OCI-LY3 (cell line): ENCODE measurements at regions not wholly inside any gene's neighbourhood (a gene's known extent, or its start where the extent isn't known, plus 50 kb on each side); places are given as distances from the start of the nearest gene placed in this dataset.
A peak's percentile ranks its signal among the peaks of the same experiment; 100 is the strongest.

Source experiments
- H2AFZ ChIP-seq: fragments of 200-600, 300-600 bp; shearing (Covaris generic); 2 replicates; pipeline ENCODE4 v1.6.0; 2014; ENCODE audit warnings: antibody characterized with exemption, low read depth, low read length
- H3K27ac ChIP-seq: fragments of 200-600, 300-600 bp; sonication (generic); 2 replicates; pipeline ENCODE4 v1.5.1; 2014; ENCODE audit warnings: mild to moderate bottlenecking, low read length, moderate library complexity, mixed read lengths
- H3K27me3 ChIP-seq: fragments of 200-600, 300-600 bp; sonication (generic); 2 replicates; pipeline ENCODE4 v1.6.1; 2014; ENCODE audit warnings: low read depth, low read length, mixed read lengths
- H3K36me3 ChIP-seq: fragments of 200-600, 300-600 bp; sonication (generic); replicated peaks from 2 replicates; pipeline ENCODE3; 2014; ENCODE audit warnings: low read depth, low read length, mixed read lengths
- H3K4me1 ChIP-seq: fragments of 300-600, 200-600 bp; sonication (generic); 2 replicates; pipeline ENCODE4 v1.6.1; 2014; ENCODE audit warnings: low read length, mixed read lengths
- H3K4me2 ChIP-seq: fragments of 200-600, 300-600 bp; sonication (generic); 2 replicates; pipeline ENCODE4 v1.6.1; 2014; ENCODE audit warnings: low read length, mixed read lengths
- H3K4me3 ChIP-seq: fragments of 300-600, 200-600 bp; sonication (generic); 2 replicates; pipeline ENCODE4 v1.5.1; 2014; ENCODE audit warnings: antibody characterized with exemption, mild to moderate bottlenecking, low read length, moderate library complexity
- H3K79me2 ChIP-seq: fragments of 300-600, 200-600 bp; shearing (Covaris generic); 2 replicates; pipeline ENCODE4 v1.6.1; 2014; ENCODE audit warnings: mild to moderate bottlenecking, low read length, mixed read lengths
- H3K9ac ChIP-seq: fragments of 300-600, 200-600 bp; shearing (Covaris generic); 2 replicates; pipeline ENCODE4 v1.6.0; 2014; ENCODE audit warnings: mild to moderate bottlenecking, low read length, moderate library complexity
- H3K9me3 ChIP-seq: fragments of 200-600, 300-600 bp; shearing (Covaris generic); 2 replicates; pipeline ENCODE4 v1.6.1; 2014; ENCODE audit warnings: low read length, mixed read lengths; ENCODE audit not compliant: insufficient read depth
- H4K20me1 ChIP-seq: fragments of 200-600, 300-600 bp; sonication (generic); 2 replicates; pipeline ENCODE4 v1.6.1; 2016; ENCODE audit warnings: low read length, mixed read lengths; ENCODE audit not compliant: insufficient read depth
- EZH2phosphoT487 ChIP-seq: fragments of 200-600 bp; shearing (Covaris generic); IDR thresholded peaks from 2 replicates; pipeline ENCODE4 v1.6.1; 2018; ENCODE audit warnings: antibody characterized with exemption, mixed run types, low read depth
- TF ChIP-seq, protein P1 (sequence below): fragments of 200-600, 300-600 bp; sonication (generic); IDR thresholded peaks from 2 replicates; pipeline ENCODE4 v1.5.1; 2014; ENCODE audit warnings: antibody characterized with exemption, low read length, low read depth

DNA sequence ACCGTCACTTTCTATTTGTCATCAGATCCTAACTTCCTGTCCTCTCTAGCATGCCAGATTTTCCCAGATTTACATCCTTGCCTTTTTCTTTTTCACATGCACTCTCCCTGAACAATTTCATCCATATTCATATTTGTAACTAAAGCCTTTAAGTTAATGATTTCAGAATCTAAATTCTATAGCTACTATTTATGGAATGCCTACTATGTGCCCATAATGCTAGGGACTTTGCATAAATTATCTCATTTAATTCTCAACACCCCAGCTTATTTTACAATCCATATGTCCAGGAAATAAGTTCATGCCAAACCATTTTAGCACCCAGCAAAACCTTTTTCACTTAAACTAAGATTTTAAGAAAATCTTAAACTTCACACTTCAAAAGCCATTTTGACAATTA, 531.9 kb downstream of the NUP35 start:
- TF ChIP-seq, protein P1, sequence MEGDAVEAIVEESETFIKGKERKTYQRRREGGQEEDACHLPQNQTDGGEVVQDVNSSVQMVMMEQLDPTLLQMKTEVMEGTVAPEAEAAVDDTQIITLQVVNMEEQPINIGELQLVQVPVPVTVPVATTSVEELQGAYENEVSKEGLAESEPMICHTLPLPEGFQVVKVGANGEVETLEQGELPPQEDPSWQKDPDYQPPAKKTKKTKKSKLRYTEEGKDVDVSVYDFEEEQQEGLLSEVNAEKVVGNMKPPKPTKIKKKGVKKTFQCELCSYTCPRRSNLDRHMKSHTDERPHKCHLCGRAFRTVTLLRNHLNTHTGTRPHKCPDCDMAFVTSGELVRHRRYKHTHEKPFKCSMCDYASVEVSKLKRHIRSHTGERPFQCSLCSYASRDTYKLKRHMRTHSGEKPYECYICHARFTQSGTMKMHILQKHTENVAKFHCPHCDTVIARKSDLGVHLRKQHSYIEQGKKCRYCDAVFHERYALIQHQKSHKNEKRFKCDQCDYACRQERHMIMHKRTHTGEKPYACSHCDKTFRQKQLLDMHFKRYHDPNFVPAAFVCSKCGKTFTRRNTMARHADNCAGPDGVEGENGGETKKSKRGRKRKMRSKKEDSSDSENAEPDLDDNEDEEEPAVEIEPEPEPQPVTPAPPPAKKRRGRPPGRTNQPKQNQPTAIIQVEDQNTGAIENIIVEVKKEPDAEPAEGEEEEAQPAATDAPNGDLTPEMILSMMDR: no peak
- no peak for TF ChIP-seq EZH2phosphoT487

DNA sequence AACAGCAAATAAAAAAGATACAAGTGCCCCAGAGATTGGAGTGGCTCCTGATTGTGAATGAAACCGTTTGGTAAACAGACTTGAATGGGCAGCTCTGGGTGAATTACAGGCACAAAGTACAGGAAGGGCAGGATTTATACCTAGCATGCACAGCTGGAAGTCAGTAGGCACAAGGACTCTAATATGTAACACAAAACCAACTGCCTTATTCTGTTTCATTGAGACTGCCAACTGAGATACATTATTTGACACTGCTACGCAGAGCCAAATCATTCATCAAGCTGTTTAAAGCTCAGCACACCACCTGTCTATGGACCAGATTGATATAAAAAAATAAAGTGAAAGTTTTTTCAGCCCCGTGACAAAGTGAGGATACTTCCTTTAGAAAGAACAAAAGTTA, 541.2 kb downstream of the NUP35 start:
- Histone ChIP-seq H3K36me3 (no peaks in the 10 kb centered on the region), H3K79me2 (no peaks in the 10 kb centered on the region), H2AFZ (no peak overlapping the region), H3K27ac (no peak overlapping the region), H3K4me3 (no peak overlapping the region), H3K9ac (no peak overlapping the region), H3K4me1 (no peaks in the 10 kb centered on the region), H3K9me3 (no peaks in the 10 kb centered on the region), H3K4me2 (no peak overlapping the region), H3K27me3 (no peaks in the 10 kb centered on the region), H4K20me1 (no peaks in the 10 kb centered on the region)
- no peak for TF ChIP-seq EZH2phosphoT487
- TF ChIP-seq, protein P1: no peak

More for the DNA sequence above, 531.9 kb downstream of the NUP35 start:
- Histone ChIP-seq H3K4me1 (no peaks in the 10 kb centered on the region), H2AFZ (no peak overlapping the region), H3K36me3 (no peaks in the 10 kb centered on the region), H3K27me3 (no peaks in the 10 kb centered on the region), H3K9me3 (no peaks in the 10 kb centered on the region), H3K4me2 (no peak overlapping the region), H3K9ac (no peak overlapping the region), H3K79me2 (no peaks in the 10 kb centered on the region), H4K20me1 (no peaks in the 10 kb centered on the region), H3K4me3 (no peak overlapping the region), H3K27ac (no peak overlapping the region)

DNA sequence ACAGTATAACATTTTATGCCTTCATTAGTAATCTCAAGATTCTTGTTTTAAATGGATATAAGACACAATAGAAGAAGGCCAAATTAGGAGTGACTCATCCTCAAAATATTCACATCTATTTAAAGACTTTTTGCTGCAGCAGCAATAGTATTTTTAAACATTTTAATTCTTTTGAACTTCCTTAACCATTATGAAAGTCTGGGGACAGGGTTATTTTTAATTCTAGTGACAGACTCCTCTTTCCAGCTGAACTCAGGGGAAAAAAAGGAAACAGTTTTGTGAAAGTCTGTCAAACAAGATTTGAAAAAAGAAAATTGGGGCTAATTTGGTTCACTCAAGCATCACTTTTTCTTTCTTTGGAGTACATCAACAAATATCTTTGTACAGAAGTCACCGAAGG, 541.8 kb downstream of the NUP35 start:
- Histone ChIP-seq H3K4me3 (no peak overlapping the region), H3K4me1 (peaks cover 3% of the 10 kb centered on the region), H3K27ac (no peak overlapping the region), H3K4me2 (no peak overlapping the region), H3K9me3 (no peaks in the 10 kb centered on the region), H2AFZ (no peak overlapping the region), H3K9ac (no peak overlapping the region), H3K27me3 (no peaks in the 10 kb centered on the region), H3K79me2 (no peaks in the 10 kb centered on the region), H4K20me1 (no peaks in the 10 kb centered on the region), H3K36me3 (no peaks in the 10 kb centered on the region)
- no peak for TF ChIP-seq EZH2phosphoT487
- TF ChIP-seq, protein P1: no peak

DNA sequence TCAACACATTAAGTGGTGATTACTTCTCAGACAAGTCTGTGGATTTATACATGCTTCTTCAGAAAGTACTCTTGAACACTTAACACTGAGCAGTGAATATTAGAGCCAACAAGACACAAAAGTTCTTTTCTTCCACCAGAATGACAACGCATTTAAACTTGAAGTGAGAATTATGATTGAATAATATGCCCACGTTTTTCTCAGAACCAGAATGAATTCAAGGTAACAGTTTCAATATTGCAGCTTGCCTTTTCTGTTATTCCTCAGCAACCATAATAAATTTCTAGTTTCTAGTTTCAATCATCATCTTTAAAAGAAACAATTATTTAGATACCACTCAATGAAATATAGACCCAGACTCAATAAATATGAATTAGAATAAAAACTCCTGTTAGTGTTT, 547.0 kb downstream of the NUP35 start:
- no peaks in the 10 kb centered on the region for H3K27me3 ChIP-seq
- peak overlapping the region; percentile 1; the same call in 1 of the 2 replicates for H3K4me2 ChIP-seq
- H3K9ac ChIP-seq: no peak overlapping the region
- H3K79me2 ChIP-seq: no peaks in the 10 kb centered on the region
- no peaks in the 10 kb centered on the region for H3K9me3 ChIP-seq
- H4K20me1 ChIP-seq: no peaks in the 10 kb centered on the region
- peaks cover 10% of the 10 kb centered on the region for H3K4me1 ChIP-seq
- H3K27ac ChIP-seq: no peak overlapping the region
- TF ChIP-seq, protein P1: no peak
- H3K4me3 ChIP-seq: no peak overlapping the region
- H3K36me3 ChIP-seq: no peaks in the 10 kb centered on the region
- H2AFZ ChIP-seq: no peak overlapping the region
